ENCODE measurements at regions not wholly inside any gene's neighbourhood (a gene's known extent, or its start where the extent isn't known, plus 50 kb on each side); places are given as distances from the start of the nearest gene placed in this dataset.

DNA sequence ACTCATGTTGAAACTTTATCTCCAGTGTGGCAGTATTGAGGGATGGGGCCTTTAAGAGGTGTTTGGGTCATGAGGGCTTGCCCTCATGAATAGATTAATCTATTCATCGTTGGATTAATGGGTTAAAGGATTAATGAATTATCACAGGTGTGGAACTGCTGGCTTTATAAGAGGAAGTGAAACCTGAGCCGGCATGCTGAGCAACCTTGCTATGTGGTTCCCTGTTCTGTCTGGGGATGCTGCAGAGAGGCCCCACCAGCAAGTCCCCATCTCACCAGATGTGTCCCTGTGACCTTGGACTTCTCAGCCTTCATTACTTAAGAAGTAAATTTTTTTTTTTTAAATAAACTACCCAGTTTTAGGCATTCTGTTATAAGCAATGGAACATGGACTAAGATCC, 109.6 kb downstream of the DYRK2 start:
- DNase-seq (ENCODE audit: low read depth, low spot score), result no peak
- no peak overlapping the region for H3K27ac ChIP-seq

DNA sequence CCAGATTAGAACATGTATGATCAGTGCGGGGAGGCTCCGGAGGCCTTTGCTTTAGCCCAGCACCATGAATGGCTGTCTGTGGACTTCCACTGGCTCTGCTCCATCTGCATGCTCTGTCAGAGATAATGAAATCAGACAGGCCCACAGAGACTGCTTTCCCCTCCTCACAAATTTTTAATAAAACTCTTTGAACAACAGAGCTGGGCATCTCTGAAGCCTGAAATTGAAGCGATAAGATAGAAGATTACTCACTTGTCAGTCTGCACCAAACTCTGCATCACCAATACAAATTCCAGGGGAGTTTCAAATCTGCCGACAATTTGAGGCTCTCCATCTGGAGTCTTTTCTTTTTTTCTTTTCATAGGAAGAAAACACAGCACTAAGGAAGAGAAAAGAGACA, 110.0 kb downstream of the DYRK2 start:
- H3K27ac ChIP-seq, result no peak overlapping the region
- DNase-seq (ENCODE audit: low read depth, low spot score), result no peak

DNA sequence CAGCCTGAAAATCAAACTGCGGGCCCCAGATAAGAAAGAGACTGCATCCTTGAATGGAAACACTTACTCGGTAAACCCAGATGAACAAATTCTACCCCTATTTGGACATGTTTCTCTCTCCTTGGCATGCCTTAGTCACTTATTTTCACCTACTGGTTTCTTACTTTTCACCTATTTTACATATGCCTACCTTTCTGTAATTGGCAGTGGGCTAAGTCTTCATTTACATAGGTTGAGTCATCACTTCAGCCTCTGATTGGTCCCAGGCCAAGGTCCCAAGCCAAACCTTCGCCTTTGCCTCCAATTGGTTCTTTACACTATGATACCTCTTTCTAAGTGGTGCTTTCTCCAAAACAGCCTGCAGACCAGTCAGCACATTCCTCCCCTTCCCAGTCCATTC, 111.3 kb downstream of the DYRK2 start:
- no peak for DNase-seq (ENCODE audit: low read depth, low spot score)
- no peak overlapping the region for H3K27ac ChIP-seq

DNA sequence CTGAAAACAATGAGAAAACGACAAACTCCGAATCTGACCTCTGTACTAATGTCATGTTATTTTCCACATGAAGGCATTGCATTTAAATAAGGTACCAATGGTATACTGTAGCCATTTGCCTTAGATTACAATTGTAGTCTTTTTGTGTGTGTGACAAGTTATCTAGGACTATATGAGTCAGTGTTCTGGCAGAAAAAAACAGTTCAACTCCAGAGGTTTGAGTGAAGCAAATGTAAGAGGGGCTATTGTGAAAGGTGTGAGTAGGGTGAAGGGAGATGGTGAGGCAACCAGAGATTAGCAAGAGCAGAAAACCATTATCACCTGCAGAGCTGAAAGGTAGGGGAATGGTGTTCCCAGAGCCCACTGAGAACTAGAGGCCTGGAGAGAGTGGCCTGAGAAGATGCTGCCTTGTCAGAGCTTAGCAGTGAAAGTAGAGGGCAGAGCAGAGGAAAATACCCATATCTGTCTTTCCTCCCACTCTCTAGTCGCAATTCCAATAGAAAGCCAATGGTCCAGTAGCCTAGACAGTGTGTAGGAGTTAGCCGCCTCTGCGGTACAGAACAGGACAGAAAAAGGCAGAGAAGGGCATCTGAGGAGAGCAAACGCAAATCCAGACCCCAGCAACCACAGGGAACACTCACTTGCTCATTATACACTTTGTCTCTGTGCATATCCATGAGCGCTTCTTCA, 112.2 kb downstream of the DYRK2 start:
- no peak overlapping the region for H3K27ac ChIP-seq
- no peak for DNase-seq (ENCODE audit: low read depth, low spot score)

DNA sequence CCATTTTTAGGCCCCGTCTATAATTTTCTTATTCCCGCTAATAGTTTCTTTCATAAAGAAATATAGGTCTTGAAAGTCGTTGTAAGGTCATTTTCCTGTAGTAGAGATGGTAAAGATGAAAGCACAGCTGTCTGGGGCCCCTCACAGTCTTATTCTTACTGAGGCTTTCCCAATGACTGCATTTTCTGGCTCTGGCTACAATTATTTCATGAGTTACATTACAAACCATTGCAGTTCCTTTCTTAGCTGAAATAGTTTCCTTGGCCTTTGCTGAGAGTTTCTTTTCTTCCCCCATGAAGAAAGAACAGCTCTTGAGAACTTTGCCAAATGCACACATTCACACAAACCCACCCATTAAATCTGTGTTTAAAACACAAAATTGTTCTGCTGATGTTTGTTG, 113.0 kb downstream of the DYRK2 start:
- no peak overlapping the region for H3K27ac ChIP-seq
- DNase-seq (ENCODE audit: low read depth, low spot score), result no peak

DNA sequence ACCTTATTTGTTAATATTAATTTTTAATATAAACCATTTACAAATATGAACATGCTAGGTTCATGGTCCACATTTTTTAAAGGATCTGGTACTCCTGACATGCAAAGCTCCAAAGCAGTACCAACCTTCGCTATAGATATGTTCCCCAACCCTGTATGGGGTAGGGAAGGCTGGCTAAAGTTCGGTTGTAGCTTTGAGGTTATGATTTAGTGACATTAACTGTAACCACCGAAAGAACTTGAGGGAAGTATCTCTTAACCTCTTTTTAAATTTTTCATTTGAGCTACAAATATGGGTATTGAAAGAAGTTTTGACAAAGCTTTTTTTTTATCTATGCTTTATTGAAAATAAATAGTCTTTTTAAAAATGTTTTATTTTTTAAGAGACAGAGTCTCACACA, 115.5 kb downstream of the DYRK2 start:
- DNase-seq (ENCODE audit: low read depth, low spot score), result no peak
- no peak overlapping the region for H3K27ac ChIP-seq

DNA sequence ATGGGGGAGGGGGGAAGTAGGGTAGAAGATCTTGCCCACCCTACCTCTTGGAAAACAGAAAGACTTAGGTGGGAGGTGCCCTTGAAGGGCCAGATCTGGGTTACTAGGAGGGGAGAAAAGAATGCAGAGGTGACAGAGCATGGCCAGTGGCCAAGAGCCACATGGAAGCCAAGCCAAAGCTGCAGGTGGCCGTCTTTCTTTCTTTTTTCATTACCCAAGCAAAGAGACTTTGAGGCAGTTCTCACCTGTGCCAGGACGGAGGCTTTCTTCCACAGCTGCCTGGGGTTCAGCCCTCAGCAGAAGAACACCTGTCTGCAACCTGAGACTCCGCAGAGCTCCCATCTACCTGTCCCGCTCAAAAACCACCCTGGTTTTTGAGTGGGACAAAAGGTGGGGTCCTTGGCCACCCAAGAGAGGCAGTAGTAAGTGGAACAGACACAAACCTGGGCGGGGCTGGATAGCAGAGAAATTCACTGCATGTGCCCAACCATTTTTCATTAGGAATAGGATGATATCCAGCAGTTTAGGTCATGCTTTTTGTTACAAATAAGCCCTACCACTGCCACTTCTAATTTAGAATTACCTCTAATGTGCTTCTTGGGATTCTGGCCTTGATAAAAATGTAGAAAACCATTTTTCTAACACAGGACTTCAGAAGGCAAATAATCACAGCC, 116.5 kb downstream of the DYRK2 start:
- no peak overlapping the region for H3K27ac ChIP-seq
- no peak for DNase-seq (ENCODE audit: low read depth, low spot score)

DNA sequence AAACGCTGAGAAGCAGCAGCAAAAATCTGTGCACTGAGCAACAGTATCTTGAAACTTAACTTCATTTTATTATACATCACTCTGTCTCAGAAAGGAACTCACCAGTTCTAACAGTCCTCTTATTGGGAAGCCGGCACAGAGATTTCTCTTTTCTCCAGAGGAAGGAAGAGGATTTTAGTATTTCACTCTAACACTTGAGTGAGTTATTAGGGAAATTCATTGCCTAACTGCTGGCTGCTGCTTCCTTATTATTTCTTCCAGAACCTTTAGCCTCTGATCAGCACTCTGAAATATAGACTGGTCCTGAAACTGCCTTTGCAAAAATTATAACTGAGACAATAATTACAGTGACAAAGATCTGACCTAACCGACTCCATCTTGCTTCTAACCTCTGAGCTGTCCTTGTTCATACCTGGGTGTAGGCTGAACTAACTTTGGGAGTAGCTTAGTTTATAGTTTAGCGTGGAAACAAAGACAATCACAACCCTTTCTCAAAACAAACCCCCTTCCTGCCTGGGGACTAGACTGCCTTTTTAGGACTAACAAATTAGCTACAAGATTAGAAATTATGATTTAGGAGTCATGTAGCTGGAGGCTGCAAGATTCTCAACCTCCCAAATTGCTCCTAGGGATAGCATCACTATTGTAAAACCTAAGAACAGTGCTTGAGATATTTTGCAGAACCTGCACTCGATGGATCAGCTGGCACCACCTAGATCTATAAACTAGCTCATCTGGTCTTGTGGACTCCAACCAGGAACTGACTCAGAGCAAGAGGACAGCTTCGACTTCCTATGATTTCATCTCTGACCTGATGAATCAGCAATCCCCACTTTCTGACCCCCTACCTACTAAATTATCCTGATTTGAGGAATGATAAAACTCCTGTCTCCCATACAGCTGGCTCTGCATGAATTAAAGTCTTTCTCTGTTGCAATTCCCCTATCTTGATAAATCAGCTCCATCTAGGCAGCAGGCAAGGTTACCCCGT, 117.5 kb downstream of the DYRK2 start:
- peak overlapping the region; percentile 36 for H3K27ac ChIP-seq
- DNase-seq (ENCODE audit: low read depth, low spot score), result peak; percentile 60

DNA sequence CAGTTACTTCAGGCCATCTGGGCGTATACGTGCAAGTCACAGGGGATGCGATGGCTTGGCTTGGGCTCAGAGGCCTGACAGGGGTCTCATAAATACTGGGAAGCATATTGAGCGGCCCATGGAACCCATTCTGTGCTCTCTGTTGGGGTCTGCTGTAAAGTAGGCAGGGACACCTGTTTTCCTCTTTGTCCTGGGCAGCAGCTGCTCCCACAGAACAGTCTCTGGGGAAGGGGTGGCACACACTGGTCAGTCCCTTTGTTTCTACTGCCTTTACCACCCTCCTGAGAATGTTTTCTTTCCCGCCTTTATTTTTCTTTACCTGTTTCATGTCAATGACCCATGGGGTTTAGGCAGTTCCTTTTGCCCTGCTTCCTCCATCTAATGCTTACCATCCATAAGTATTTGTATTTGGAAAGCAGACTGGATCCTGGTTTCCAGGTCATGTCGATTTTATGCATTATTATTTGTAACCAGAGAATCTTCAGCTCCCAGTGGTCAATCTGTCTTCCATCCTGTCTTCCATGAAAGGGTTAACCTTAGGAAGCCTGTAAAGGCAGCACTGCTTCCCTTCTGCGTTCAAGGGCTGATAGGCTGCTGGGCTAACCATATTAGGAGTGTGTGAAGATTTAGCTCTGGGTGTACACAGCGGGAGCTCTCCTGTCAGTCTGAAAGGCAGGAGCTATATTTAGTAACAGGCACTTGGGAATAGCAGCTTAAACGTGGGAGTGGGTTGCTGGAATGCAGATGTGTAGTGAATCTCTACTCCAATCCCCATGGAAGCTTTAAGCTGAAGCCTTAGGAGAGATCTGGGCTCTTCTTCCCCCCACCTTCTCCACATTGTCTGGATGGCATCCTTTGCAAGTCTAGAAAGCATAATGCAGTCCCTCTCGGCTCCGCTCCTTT, 124.0 kb downstream of the DYRK2 start:
- H3K27ac ChIP-seq, result no peak overlapping the region
- no peak for DNase-seq (ENCODE audit: low read depth, low spot score)

DNA sequence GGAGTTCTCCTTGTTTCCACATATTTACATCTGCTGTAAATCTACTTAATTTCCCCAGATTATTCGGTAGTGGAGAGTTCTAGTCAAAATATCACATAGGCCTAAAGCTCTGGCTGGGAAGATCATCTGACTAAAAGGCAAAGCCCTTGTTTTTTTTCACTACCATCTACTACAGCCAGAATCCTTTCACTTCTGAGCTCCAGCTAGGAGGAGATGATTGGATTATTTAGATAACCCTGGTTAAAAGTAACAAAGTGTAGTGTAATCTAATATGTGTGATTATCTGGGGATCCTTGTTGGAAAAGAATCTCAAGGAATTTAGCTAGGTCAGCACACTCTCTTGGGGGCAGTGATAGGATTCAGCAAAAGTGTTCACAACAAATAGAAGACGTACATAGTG, 125.4 kb downstream of the DYRK2 start:
- no peak for DNase-seq (ENCODE audit: low read depth, low spot score)

DNA sequence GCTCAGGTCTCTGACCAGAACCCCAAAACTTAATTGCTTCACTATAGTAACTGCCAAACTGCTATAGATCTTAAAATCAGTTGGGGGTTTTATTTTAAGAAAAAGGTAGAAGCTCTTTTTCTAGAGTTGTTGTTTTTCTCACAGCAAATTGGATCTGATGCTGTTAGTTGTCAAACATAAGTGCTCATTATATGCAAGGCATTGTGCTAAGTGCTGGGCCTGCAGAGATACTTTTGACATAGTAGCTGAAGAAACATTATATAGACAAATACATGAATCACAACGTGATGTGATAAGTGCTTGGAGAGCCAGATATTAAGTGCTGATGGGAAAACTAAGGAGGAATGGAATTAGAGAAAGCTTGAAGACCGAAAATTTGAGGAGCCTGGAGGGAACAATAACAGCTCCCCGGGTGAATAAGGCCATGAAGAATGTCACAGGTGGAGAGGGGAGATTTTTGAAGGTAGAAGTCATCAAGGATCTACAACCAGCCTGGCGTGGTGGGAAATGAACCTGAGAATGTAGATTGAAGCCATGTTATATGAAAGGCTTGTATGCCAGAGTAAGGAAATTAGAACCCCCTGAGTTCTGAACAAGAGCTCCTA, 126.5 kb downstream of the DYRK2 start:
- DNase-seq (ENCODE audit: low read depth, low spot score), result no peak
- no peak overlapping the region for H3K27ac ChIP-seq

More for the DNA sequence above, 125.4 kb downstream of the DYRK2 start:
- no peak overlapping the region for H3K27ac ChIP-seq

DNA sequence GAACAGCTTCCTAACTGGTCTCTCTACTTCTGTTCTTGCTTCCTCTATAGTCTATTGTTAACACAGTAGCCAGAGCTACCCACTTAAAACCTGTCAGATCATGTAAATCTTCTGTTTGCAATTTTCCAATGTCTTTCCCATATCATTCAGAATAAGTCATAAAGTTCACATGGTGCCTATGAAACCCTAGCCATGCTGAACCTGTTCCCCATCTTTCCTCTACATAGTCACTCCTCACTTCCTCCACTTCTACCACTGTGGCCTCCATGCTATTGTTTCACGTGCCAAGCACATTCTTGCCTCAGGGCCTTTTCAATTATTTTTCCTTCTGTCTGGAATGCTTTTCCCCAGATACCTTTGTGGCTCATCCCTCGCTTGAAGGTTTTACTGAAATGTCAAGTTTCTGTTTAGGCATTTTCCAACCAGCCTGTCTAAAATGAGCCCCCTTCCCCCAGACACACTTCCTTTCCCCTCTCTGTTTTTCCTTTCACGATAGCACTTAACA, 132.1 kb downstream of the DYRK2 start:
- no peak for DNase-seq (ENCODE audit: low read depth, low spot score)
- no peak overlapping the region for H3K27ac ChIP-seq

DNA sequence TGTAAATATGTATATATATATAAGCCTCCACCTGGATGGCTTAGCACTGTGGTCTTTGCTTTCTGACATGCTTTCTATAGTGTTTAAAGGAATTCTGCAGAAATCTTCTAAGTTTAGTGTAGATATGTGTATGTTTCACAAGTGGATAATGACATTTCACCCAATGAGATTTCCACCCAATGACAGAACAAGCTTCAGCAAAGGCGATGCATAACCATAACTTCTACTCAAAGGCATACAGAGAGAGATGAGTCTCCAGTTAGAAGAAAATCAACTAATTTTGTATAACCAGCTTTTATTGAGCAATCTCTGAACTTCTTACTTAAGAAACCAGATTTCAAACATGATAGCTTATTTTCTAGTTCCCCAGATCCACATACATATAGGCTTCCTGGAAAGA, 134.0 kb downstream of the DYRK2 start:
- DNase-seq (ENCODE audit: low read depth, low spot score), result no peak
- no peak overlapping the region for H3K27ac ChIP-seq

DNA sequence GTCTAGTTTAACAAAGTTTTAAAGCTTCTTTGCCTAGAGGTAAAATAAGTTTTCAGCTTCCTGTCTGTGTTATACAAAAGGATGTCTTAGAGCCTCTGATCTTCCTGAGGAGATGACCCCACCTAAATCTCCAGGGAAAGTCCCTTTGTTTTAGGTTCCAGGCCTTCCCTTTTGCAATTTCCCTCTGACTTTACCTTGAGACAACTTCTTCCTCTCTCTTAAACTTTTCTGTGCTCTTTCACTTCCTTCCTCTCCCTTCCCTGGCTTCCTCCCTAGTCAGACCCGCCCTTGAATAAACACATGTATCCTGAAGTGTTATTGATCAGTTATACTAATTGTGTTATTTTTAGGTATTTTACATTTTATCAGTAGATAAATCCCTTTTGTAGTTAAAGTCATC, 134.8 kb downstream of the DYRK2 start:
- no peak overlapping the region for H3K27ac ChIP-seq
- DNase-seq (ENCODE audit: low read depth, low spot score), result no peak

DNA sequence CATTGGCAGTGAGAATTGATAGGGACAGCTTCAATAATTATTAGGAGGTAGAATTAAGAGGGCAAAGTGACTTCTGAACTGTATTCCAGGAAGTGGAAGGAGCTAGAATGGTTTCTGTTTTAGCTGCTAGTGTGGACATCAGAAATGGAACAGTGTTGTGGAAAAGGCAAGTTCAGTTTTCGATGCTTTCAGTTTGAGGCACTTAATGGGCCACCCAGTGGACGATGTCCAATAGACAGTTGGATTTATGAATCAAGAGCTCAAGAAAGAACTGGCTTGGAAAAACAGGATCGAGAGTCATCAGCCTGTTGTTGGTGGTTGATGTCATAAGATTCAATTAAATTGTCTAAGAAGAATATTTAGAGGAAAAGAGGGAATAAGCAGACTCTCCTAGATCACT, 136.3 kb downstream of the DYRK2 start:
- H3K27ac ChIP-seq, result no peak overlapping the region
- DNase-seq (ENCODE audit: low read depth, low spot score), result no peak

DNA sequence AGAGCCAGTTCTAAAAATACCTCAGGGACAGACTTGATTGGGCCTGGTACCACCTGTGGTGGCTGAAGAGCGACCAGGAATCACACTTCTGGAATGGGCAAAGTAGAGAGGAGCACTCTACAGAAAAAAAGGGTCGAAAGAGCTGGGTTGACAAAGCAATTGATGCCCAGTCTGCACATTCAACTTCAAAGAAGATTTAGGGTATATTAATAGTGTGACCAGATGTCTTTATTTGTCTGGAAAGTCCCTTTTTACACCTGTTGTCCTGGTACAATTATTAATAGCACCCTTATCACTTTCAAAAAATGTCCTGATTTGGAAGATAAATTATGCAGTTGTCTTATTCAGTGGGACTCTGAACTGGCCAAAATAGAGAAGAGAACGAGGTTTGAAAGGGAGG, 137.5 kb downstream of the DYRK2 start:
- H3K27ac ChIP-seq, result no peak overlapping the region
- DNase-seq (ENCODE audit: low read depth, low spot score), result no peak

DNA sequence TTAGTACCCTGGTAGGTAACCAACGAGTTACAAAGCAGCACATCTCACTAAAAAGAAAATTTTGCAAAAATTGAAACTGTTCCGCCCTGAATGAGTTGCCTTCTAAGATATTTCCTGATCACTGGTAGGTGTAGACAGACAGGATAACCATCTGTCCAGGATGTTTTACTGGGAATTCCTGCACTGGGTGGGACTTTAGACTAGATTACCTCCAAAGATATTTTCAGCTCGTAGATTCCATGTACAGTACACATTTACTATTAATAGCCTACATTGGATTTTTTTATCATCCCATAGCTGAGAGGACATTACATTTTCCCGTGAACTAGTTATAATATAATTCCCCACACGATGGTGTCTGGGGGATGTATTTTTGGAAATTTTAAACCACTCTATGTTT, 139.6 kb downstream of the DYRK2 start:
- no peak for DNase-seq (ENCODE audit: low read depth, low spot score)
- no peak overlapping the region for H3K27ac ChIP-seq

DNA sequence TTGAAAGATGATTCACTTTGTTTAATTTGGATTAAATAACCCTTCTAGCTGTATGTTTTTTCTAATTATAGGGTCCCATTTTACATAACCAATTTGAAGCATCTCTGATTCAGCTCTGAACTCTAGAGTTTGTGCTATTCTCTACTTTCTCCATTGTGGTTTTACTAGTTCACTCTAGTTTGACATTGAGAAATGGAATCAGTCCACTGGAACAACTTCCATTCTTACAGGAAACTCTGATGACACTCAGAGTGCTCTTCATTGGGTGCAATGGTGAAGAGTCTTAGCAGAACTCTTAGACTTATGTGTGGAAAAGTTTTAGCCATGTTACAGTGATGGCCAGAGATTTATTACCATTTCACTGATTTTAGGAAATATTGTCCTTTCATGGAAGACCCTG, 140.7 kb downstream of the DYRK2 start:
- DNase-seq (ENCODE audit: low read depth, low spot score), result no peak

DNA sequence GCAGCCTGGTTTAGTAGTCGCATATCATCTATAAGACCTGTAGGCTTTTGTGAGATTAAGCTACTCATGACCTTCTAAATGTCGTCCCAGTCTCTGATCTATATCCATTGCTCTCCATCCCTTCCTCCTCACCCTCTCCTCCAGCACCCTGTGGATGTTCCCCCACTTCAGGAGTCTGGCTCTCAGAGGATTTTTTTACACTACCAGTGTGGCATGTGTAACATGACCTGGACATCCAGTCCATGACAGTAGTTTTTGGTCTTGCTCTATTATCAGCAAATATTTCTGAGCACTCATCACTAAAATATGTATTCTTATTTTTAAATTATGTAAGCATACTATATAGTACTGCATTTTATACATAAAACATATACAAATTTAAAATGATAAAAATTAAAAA, 142.1 kb downstream of the DYRK2 start:
- H3K27ac ChIP-seq, result no peak overlapping the region
- no peak for DNase-seq (ENCODE audit: low read depth, low spot score)

More for the DNA sequence above, 140.7 kb downstream of the DYRK2 start:
- no peak overlapping the region for H3K27ac ChIP-seq

Data from epithelial cell of prostate (primary cell).